ENCODE measurements at regions not wholly inside any gene's neighbourhood (a gene's known extent, or its start where the extent isn't known, plus 50 kb on each side); places are given as distances from the start of the nearest gene placed in this dataset.
"Not testable (repeated sequence)": the region's sequence is repeated elsewhere in the genome, so short reads cannot be mapped to it uniquely, and the experiment has no call there.

DNA sequence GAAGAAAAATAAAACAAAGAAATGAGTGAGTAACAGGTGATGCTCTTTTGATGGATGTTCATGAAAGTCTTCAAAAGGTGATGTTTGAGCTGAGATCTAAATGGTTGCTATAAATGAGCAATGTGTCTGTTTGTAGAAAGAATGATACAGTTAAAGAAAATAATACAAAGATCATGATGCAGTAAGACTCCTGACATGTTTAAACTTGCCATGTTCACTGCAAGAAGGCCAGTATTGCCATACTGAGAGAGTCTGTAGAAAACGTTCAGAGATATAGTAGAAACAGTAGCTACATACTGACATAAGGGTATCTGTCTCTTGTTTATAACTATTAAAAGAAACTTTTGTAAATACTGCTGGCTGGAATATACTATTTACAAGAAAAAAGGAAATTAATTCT lies 1609.2 kb upstream of the ACO1 start:
- no peak for DNase-seq

DNA sequence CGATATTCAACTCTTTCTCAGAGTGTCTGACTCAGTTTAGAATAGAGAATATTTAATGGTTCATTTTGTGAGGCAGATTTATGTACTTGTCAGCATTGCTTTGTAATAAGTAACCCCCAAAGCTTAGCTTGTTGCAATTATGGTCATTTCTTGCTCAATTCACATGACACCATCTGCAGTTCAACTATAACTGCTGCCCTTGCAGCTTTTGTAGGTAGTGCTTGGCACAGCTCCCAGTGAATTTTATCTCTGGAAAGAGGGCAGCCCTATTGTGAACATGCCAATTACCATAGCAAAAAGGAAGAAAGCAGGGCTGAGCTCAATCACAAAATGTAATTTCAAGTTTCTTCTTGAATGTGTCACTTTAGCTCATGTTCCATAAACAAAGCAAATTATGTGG lies 1587.7 kb upstream of the ACO1 start:
- DNase-seq, result no peak

DNA sequence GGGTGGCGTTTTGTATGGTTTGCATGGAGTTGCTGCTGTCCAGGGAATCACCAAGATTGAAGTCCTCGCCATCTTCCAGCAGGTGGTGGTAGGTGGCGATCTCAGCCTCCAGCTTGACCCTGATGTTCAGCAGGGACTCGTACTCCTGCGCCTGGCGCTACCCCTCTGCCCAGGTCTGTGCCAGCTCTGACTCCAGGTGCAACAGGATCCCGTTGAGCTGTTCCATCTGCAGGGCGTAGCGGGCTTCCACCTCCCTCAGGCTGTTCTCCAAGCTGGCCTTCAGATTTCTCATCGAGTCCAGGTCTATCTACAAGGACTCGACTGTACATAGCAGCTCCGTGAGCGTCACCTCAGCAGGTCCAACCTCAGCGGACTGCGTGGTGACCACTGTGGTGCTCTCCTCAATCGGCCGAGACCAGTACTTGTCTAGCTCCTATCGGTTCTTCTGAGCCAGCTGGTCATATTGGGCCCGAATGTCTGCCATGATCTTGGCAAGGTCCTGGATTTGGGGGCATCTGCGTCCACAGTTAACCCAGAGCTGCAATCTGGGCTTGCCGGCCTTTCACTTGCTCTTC lies 1584.8 kb upstream of the ACO1 start:
- no peak for DNase-seq

DNA sequence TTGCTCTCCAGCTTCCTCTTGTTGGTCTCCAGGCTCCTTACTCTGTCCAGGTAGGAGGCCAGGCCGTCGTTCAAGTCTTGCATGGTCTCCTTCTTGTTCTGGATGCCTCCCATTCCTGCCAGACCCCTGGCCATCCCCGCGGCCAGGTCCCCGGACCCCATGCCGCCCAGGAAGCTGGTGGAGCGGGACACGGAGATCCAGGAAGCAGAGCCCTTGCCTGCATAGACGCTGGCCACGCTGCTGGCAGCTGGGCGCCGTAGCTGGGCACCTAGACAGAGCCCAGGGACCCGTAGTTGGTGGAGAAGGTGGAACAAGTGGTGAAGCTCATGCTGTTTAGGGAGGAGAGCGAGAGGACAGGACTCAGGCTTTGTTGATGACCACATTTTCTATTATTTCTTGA lies 1584.0 kb upstream of the ACO1 start:
- no peak for DNase-seq

DNA sequence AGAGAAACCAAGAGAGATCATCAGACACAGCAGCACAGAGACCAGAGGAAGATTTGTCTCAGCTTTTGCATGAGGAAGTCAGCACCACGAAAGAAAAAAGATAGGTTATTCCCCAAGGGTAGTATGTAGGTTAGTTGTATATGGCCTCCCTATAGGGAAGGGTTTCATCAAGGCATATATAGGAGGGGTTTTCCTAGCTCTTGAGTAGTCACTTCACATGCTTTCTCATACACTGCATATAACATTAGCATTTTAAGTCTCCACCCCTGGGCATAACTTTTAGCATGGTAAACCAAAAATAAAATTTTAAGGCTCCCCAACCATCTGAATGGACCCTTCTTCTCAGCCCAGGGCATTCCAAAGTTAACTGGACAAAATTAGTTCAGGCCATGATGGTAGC lies 1571.6 kb upstream of the ACO1 start:
- no peak for DNase-seq

DNA sequence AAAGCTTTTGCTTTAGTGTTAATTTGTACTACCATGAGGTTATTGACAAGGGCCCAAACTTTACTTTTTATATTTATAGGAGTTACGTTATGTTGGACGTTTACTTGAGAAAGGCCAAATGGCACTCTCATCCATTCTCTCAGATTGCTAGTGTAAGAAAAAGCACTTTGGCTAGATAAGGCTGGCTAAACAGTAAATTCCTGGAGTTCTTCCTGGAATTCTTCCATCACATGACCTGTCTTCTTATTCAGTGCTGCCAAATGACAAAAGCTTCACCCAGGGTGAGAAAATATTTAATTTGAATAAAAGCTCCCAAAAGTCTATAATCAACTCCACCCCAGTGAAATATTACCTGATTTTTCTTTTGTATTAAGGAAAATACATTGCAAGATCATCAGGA lies 1568.9 kb upstream of the ACO1 start:
- no peak for DNase-seq

DNA sequence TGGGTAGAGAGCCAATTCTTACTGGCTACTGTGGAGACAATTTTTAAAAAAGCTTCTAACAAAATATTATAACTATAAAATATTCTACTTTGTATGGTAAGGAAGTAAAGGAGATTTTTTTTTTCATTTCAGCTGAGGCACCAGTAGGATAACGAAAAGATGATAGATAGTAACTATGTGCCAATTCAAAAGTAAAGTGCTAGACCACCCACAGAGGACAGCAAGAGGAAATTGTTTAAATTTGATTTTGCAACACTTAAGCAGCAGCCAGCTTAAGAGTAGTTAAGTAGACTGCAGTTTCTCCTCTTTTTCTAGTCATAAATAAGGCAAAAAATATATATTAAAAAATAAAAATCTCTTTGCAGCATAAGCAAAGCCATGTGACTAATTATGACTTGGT lies 1539.3 kb upstream of the ACO1 start:
- no peak for DNase-seq

DNA sequence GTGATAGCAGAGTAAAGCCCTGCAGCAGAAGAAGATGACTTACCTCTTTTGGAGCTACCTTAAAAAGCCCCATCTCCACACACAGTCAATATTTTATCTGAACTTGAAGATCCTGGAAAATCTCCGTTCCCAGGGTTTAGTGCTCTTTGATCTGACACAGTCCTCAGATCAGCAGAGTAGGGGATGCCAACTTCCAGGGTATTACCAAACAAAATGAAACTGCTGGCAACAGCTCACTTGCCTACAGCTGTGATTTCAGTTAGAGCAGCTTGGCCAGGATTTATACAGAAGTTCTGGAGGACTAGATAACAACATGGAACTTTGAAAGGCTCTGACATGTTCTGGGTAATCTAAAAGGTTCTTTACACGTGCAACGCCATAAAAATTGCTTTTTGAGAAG lies 1537.8 kb upstream of the ACO1 start:
- DNase-seq, result no peak

DNA sequence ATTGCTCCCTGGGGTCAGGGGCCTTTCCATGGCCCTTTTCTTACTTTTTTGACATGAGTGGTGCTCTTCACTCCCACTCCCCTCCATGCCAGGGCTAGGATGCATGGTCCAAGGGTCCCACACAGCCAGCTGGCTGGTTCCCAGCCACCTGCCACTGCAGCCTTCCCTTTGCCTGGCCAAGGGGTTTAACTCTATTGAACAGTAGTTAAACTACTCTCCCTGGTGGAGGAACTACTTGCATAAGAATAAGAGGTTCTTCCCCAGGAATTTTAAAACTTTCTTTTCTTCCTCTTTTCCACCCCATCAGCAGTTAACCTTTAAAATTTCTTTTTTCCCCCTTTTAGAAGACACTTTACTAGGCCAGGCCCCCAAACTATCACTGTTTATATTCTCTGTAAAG lies 1532.8 kb upstream of the ACO1 start:
- DNase-seq, result no peak

DNA sequence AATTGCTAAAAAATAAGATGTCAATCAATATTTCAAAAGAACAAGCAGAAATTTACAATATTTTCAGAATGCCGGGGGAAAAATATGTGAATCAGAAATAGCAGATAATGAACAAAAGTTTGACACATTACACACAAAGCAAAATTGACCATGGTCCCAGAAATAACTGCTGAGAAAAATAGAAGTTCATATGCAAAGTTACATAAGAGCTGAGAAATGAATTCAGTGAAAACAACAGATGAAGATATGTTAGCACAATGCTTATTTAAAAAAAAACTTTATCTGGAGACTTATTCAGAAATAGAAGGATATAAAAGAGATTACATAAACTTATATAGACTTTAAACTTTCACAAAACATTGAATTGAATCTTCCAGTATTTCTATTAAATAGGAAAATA lies 1483.7 kb upstream of the ACO1 start:
- no peak for DNase-seq

DNA sequence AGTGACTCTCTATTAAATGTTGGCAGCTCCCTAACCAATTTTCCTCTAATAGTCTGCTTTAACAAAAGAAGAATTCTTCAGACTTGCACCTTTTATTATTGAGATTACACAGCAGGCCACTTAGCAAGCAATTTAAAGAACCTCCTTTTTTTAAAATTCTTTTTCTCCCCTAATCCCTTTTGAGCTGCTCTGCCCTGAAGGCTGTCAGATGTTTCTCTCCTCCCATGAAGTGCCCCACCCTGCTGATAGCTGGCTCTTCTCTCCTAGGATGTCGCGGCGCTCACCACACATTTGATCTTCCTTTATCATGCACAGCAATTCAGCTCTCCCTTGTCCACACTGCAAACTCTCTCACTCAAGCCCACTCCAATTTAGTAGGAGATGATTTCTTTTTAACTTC lies 1471.1 kb upstream of the ACO1 start:
- no peak for DNase-seq

DNA sequence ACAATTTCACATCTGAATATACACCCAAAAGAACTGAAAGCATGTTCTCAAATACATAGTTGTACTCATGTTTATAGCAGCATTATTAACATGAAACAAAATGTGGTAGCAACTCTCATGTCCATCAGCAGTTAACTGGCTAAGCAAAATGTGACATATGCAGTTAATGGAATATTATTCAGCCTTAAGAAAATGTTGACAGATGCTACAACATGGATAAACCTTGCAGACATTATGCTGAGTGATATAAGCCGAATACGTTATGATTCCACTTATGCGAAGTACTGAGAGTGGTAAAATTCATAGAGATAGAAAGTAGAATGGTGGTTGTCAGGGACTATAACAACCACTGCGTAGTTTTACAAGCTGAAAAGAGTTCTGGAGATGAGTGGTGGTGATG lies 1469.0 kb upstream of the ACO1 start:
- no peak for DNase-seq

DNA sequence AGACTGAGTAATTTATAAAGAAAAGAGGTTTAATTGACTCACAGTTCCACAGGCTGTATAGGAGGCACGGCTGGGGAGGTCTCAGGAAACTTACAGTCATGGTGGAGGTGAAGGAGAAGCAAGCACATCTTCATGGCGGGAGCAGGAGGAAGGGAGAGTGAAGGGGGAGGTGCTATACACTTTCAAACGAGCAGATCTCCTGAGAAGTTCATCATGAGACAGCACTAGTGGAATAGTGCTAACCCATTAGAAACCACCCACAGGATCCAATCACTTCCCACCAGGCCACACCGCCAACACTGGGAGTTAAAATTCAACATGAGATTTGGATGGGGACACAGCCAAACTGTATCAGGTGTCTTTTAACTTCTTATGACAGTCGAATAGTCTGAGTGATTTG lies 1459.3 kb upstream of the ACO1 start:
- no peak for DNase-seq

DNA sequence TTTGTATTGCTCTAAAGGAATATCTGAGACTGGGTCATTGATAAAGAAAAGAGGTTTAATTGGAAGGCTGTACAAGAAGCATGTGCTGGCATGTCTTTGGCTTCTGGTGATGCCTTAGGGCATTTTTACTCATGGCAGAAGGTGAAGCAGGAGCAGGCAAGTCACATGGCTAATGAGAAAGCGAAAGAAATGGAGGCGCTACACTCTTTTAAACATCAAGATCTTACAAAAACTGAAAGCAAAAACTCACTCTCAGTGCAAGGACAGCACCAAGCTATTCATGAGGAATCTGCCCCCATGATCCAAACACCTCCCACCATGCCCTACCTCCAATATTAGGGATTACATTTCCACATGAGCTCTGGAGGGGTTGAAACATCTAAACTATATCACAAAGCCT lies 1458.8 kb upstream of the ACO1 start:
- DNase-seq, result no peak

DNA sequence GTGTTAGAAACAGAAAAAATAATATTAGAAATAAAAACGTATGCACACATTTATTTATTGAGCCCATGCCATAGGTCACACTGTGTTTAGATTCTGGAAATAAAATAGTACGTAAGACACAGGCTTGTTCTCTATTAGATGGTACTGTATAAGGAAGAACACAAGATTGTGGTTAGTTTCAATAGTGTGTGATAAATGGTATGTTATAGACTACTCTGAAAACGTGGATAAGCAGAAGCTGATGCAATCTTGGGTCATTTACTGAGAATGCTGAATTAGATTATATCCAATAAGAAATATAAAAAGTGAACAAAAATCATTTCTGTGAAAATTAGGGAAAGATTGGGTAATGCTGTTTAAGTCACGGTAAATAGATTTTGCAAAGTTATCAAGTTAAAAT lies 1456.4 kb upstream of the ACO1 start:
- DNase-seq, result no peak

DNA sequence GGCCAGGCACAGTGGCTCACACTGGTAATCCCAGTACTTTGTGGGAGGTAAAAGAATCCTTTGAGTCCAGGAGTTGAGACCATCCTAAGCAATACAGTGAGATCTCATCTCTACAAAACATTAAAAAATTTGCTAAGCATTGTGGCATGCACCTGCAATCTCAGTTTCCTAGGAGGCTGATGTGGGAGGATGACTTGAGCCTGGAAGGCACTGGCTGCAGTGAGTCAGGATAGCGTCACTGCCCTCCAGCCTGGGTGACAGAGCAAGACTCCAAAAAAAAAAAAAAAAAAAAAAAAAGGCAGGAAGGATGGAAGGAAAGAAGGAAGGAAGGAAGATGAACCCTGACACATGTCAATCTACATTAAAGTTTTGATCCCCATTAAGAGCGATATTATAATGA lies 1452.2 kb upstream of the ACO1 start:
- DNase-seq, result no peak

DNA sequence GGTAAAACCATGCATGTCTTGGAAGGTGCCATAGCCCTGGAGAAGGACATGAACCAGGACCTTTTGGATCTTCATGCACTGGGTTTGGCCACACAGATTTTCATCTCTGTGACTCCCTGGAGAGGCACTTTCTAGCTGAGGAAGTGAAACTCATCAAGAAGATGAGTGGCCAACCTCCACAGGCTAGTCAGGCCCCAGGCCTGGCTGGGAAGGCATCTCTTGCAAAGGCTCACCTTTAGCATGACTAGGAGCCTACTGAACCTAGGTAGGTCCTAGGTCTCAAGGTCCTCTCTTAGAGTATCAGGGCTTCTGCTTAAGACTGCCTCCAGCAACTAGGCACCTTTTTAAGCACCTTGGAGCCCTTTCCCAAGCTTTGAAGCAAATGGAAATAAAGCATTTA lies 1448.7 kb upstream of the ACO1 start:
- DNase-seq, result no peak

DNA sequence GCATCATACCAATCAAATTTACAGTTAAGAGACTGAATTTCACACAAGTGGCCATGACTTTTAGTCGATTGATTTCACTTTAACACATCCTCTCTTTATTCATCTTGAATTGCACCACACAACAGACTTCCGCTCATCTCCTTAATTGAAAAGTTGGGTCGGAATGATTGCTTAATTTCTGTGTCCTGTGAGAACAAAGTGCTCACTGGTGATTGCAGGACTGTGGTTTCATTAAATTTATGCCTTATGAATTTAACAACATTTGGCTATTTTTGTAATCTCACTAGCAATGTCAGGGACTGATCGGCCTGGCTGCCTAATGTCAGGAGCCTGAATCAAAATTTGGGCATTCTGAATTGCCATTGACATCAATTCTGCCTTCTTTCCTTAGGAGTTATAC lies 1447.3 kb upstream of the ACO1 start:
- no peak for DNase-seq

DNA sequence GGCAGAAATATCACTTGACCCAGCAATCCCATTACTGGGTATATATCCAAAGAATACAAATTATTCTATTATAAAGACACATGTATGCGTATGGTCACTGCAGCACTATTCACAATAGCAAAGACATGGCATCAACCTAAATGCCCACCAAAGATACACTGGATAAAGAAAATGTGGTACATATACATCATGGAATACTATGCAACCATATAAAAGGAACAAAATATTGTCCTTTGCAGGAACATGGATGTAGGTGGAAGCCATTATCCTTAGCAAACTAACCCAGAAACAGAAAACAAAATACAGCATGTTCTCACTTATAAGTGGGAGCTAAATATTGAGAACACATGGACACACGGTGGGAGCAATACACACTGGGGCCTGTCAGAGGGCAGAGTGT lies 1441.6 kb upstream of the ACO1 start:
- DNase-seq, result not testable (repeated sequence)

DNA sequence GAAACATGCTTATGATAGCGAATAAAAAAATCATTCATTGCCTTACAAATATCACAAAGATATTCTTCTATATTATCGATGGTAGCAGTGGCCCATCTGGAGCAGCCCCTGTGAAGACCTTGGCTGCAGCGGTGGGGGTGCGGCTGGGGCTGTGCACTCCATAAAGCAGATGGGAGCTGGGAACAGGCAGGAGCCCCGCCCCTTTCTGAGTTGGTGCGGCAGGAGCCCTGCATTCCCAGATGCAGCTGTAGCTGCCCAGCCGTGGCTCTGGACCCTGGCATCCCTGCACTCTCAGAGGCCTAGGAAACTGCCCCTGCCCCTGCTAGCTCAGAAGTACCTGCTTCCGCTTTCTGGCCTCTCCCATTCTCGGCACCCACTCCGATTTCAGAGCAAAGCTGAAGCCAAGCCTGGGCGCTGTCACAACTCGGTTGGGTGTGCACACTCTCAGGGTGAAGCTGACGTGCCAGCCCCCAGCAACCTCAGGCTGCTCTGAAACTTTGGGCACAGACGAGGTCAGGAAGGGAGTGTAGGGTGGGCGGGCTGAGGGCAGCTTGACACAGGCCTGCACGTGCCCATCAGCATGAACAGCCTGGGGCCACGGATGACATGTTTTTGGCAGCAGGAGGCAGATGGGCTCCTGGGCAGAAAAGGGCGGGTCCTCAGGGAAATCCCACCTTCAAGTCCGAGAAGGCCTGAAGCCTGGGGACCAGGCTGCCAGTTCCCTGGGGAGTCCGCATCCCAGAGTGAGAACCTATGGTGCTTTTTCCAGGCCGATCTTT lies 1440.8 kb upstream of the ACO1 start:
- no peak for DNase-seq

DNA sequence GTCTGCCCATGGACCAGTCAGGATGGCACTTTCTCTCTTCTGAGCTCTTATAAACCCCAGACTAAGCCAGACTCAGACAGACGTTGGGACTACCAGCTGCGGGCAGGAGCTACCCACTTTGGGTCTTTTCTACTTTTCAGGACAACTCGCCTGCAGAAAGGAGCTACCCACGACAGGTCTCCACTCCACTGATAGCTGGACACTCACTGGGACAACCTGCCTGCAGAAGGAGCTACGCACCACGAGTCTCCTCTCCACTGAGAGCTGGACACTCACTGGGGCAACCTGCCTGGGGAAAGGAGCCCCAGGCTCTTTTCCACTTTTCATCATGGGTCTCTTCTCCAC lies 1440.2 kb upstream of the ACO1 start:
- DNase-seq, result no peak

DNA sequence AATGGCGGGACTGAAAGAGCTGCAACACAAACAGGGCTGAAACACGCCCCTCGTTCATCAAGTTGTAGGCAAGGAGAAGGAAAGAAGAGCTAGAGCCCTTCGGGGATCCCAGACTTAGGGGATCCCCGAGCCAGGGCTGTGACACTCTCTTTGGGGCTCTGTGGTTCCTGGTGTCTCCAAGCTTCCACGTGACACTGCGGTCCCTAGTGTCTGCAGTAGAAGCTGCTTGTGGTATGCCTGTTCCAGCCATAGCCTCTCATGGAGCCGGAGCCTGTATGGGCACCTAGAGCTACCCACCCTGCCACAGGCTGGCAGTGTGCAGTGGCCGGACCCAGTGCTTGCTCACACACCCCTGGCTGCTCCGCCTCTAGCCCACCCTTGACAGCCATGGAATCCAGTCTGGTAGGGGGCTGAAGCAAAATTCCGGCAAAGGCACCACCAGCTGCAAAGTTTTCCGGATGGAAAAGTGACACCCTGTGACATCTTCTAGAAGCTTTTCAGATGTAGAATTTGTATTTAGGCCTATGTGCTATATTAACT lies 1439.6 kb upstream of the ACO1 start:
- no peak for DNase-seq

DNA sequence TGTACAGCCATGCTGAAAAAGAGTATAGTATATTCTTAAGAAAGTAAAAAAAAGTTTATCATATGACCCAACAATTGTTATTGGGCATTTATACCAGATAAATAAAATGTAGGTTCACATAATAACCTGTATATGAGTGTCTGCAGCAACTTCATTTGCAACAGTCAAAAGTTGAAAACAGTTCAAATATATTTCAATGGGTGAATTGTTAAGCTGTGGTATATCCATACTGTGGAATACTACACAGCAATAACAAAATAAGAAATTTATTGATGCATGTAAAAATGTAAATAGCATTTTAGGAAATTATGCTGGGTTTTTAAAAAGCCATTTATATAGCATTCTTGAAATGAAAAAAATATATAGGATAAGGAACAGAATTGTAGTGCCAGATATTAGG lies 1420.1 kb upstream of the ACO1 start:
- no peak for DNase-seq

DNA sequence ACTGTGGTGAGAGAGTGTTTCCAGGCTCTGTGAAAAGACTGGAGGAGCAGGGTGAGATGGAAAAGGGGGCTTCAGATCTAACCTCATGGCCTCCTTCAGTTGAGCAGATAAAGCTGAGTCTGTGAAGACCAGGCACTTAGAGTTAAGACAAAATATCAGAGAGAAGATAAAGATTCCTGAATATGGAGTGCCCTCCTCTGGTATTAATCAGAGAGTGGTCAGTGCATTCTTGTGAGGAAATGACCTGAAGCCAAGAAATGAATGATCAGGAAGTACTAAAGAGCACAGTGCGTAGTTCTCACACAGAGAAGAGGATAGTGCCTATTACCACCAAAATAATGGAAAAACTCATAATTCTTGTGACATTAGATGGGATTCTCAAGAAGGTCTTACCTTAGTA lies 1417.0 kb upstream of the ACO1 start:
- DNase-seq, result no peak

DNA sequence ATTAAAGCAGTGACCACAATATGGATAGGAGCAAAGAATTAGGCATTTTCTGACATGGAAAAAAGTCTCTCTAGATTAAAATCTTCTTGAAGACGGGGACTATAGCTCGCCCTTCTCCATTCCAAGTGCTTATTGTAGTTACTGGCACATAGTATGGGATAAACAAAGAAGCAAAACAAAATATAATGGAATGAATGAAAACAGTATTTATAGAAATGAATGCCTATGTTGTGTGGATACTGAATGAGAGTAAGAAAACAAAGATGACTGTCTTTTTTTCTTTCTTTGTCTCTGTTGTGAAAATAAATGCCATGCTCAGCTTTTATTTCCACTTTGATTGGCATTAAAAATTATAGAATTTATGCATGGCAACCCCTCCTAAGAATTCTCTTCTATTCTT lies 1414.3 kb upstream of the ACO1 start:
- DNase-seq, result no peak

All from right forelimb (tissue), 1 donor.